ENCODE measurements at regions not wholly inside any gene's neighbourhood (a gene's known extent, or its start where the extent isn't known, plus 50 kb on each side); places are given as distances from the start of the nearest gene placed in this dataset.

- no peak for DNase-seq (ENCODE audit: low read depth)
These were observed 190.1 kb upstream of the RNF32 start for GRCh38 chr7:156450473-156450872.

- DNase-seq (ENCODE audit: low read depth): no peak
These were observed 191.7 kb upstream of the RNF32 start for GRCh38 chr7:156448918-156449317.

- DNase-seq (ENCODE audit: low read depth): no peak
These were observed 193.6 kb upstream of the RNF32 start for GRCh38 chr7:156446990-156447389.

- no peak for DNase-seq (ENCODE audit: low read depth)
These were observed 194.4 kb upstream of the RNF32 start for GRCh38 chr7:156445997-156446761.

GRCh38 chr7:156442516-156442915 lies 198.1 kb upstream of the RNF32 start:
- DNase-seq (ENCODE audit: low read depth): no peak

- no peak for DNase-seq (ENCODE audit: low read depth)
These were observed 200.1 kb upstream of the RNF32 start for GRCh38 chr7:156440456-156440855.

GRCh38 chr7:156438011-156438410 lies 202.6 kb upstream of the RNF32 start:
- DNase-seq (ENCODE audit: low read depth): no peak

GRCh38 chr7:156437021-156437614 lies 203.5 kb upstream of the RNF32 start:
- no peak for DNase-seq (ENCODE audit: low read depth)

GRCh38 chr7:156435486-156436231 lies 204.9 kb upstream of the RNF32 start:
- DNase-seq (ENCODE audit: low read depth): no peak

GRCh38 chr7:156434706-156435105 lies 205.9 kb upstream of the RNF32 start:
- DNase-seq (ENCODE audit: low read depth): no peak

GRCh38 chr7:156432018-156432417 lies 208.6 kb upstream of the RNF32 start:
- no peak for DNase-seq (ENCODE audit: low read depth)

GRCh38 chr7:156430109-156430508 lies 210.5 kb upstream of the RNF32 start:
- DNase-seq (ENCODE audit: low read depth): no peak

- no peak for DNase-seq (ENCODE audit: low read depth)
These were observed 211.1 kb upstream of the RNF32 start for GRCh38 chr7:156429514-156429913.

- no peak for DNase-seq (ENCODE audit: low read depth)
These were observed 216.7 kb upstream of the RNF32 start for GRCh38 chr7:156423876-156424275.

- DNase-seq (ENCODE audit: low read depth): no peak
These were observed 220.1 kb upstream of the RNF32 start for GRCh38 chr7:156420496-156420895.

GRCh38 chr7:156419782-156420181 lies 220.8 kb upstream of the RNF32 start:
- DNase-seq (ENCODE audit: low read depth): no peak

GRCh38 chr7:156402255-156402654 lies 238.3 kb upstream of the RNF32 start:
- DNase-seq (ENCODE audit: low read depth): no peak

- no peak for DNase-seq (ENCODE audit: low read depth)
These were observed 239.0 kb upstream of the RNF32 start for GRCh38 chr7:156401617-156402016.

- DNase-seq (ENCODE audit: low read depth): no peak
These were observed 240.5 kb upstream of the RNF32 start for GRCh38 chr7:156400046-156400445.

GRCh38 chr7:156397249-156397648 lies 243.3 kb upstream of the RNF32 start:
- no peak for DNase-seq (ENCODE audit: low read depth)

- no peak for DNase-seq (ENCODE audit: low read depth)
These were observed 251.4 kb upstream of the RNF32 start for GRCh38 chr7:156389116-156389692.

GRCh38 chr7:156386097-156386496 lies 254.5 kb upstream of the RNF32 start:
- DNase-seq (ENCODE audit: low read depth): no peak

GRCh38 chr7:156384706-156385105 lies 255.9 kb upstream of the RNF32 start:
- DNase-seq (ENCODE audit: low read depth): no peak

All from non-pigmented ciliary epithelial cell (primary cell).